WTC11 (cell line): ENCODE measurements at regions not wholly inside any gene's neighbourhood (a gene's known extent, or its start where the extent isn't known, plus 50 kb on each side); places are given as distances from the start of the nearest gene placed in this dataset.

Experiments used
- ATAC-seq: fragments of 200-7000 bp; cut with Tn5 transposase; 2 replicates; pipeline ENCODE4 v1.10.0; 2021; ENCODE audit warnings: mild to moderate bottlenecking, moderate library complexity
- CTCF ChIA-PET: fragments of 300-600 bp; sonication (Branson Sonifier 250); formaldehyde crosslinking; loops from one replicate; lab custom pipeline; 2021; ENCODE audit warnings: antibody characterized with exemption; lab: Charles Lee
- POLR2A ChIA-PET: fragments of 350-600 bp; sonication (Branson Sonifier 250); formaldehyde crosslinking; loops from one replicate; lab custom pipeline; 2021; ENCODE audit warnings: antibody characterized with exemption; lab: Charles Lee
- DNase-seq: peaks from one replicate; pipeline ENCODE4 v3.0.0; 2021; ENCODE audit warnings: low spot score
- H3K27ac Mint-ChIP-seq: 2 replicates; pipeline ENCODE4 v1.8.0; 2021; ENCODE audit warnings: mixed read lengths
- H3K27me3 Mint-ChIP-seq: 2 replicates; pipeline ENCODE4 v1.8.0; 2021; ENCODE audit warnings: low read depth, mild to moderate bottlenecking, moderate library complexity, mixed read lengths
- H3K36me3 Mint-ChIP-seq: 2 replicates; pipeline ENCODE4 v1.8.0; 2021; ENCODE audit warnings: mixed read lengths
- H3K4me1 Mint-ChIP-seq: 2 replicates; pipeline ENCODE4 v1.8.0; 2022; ENCODE audit warnings: mixed read lengths
- H3K4me3 Mint-ChIP-seq: 2 replicates; pipeline ENCODE4 v1.8.0; 2021; ENCODE audit warnings: mild to moderate bottlenecking, moderate library complexity, mixed read lengths
- H3K9me3 Mint-ChIP-seq: 2 replicates; pipeline ENCODE4 v1.8.0; 2021; ENCODE audit warnings: mixed read lengths
- AFF4 ChIP-seq: sonication (generic); formaldehyde crosslinking; IDR thresholded peaks from 2 replicates; pipeline ENCODE4 v1.8.1; 2023; ENCODE audit warnings: mild to moderate bottlenecking, missing genetic modification reagents, borderline replicate concordance
- ESRRA ChIP-seq: sonication (generic); formaldehyde crosslinking; IDR thresholded peaks from 2 replicates; pipeline ENCODE4 v1.8.1; 2022; ENCODE audit warnings: mild to moderate bottlenecking, missing genetic modification reagents, borderline replicate concordance
- GABPB1 ChIP-seq: sonication (generic); formaldehyde crosslinking; IDR thresholded peaks from 2 replicates; pipeline ENCODE4 v1.8.1; 2023; ENCODE audit warnings: mild to moderate bottlenecking, missing genetic modification reagents
- HMGA2 ChIP-seq: fragments of 250-450 bp; sonication (Bioruptor Pico); IDR thresholded peaks from 2 replicates; pipeline ENCODE4 v1.4.0; 2021; ENCODE audit warnings: mild to moderate bottlenecking, moderate library complexity
- TCF7 ChIP-seq: sonication (generic); formaldehyde crosslinking; IDR thresholded peaks from 2 replicates; pipeline ENCODE4 v1.8.0; 2022; ENCODE audit warnings: mild to moderate bottlenecking, low read depth, missing genetic modification reagents, moderate library complexity
- ZNF138 ChIP-seq: sonication (generic); formaldehyde crosslinking; conservative IDR thresholded peaks from 2 replicates; pipeline ENCODE4 v1.8.1; 2022; ENCODE audit warnings: mild to moderate bottlenecking, moderate library complexity, missing genetic modification reagents
- ZNF232 ChIP-seq: sonication (generic); formaldehyde crosslinking; IDR thresholded peaks from 2 replicates; pipeline ENCODE4 v1.8.0; 2022; ENCODE audit warnings: mild to moderate bottlenecking, missing genetic modification reagents
- ZNF416 ChIP-seq: fragments of 250-450 bp; sonication (Bioruptor Pico); IDR thresholded peaks from 2 replicates; pipeline ENCODE4 v1.9.0; 2021; ENCODE audit warnings: mild to moderate bottlenecking, inconsistent platforms
- ZNF532 ChIP-seq: fragments of 250-450 bp; sonication (Bioruptor Pico); IDR thresholded peaks from 2 replicates; pipeline ENCODE4 v1.9.0; 2021; ENCODE audit warnings: mild to moderate bottlenecking, borderline replicate concordance
- TF ChIP-seq, protein P1 (sequence below): sonication (generic); formaldehyde crosslinking; IDR thresholded peaks from 2 replicates; pipeline ENCODE4 v1.8.0; 2023; ENCODE audit warnings: missing genetic modification reagents, mild to moderate bottlenecking, borderline replicate concordance
- TF ChIP-seq, protein P2 (sequence below): sonication (generic); formaldehyde crosslinking; IDR thresholded peaks from 2 replicates; pipeline ENCODE4 v1.8.1; 2022; ENCODE audit warnings: low read depth, missing genetic modification reagents, borderline replicate concordance
- TF ChIP-seq, protein P3 (sequence below): sonication (generic); formaldehyde crosslinking; IDR thresholded peaks from 2 replicates; pipeline ENCODE4 v1.8.0; 2023; ENCODE audit warnings: mild to moderate bottlenecking, missing genetic modification reagents
- TF ChIP-seq, protein P4 (sequence below): sonication (generic); formaldehyde crosslinking; IDR thresholded peaks from 2 replicates; pipeline ENCODE4 v1.8.0; 2022; ENCODE audit warnings: missing genetic modification reagents
- TF ChIP-seq, protein P5 (sequence below): sonication (generic); formaldehyde crosslinking; IDR thresholded peaks from 2 replicates; pipeline ENCODE4 v1.8.1; 2023; ENCODE audit warnings: mild to moderate bottlenecking, missing genetic modification reagents
- TF ChIP-seq, protein P6 (sequence below): sonication (generic); formaldehyde crosslinking; IDR thresholded peaks from 2 replicates; pipeline ENCODE4 v1.8.0; 2022; ENCODE audit warnings: mild to moderate bottlenecking, missing genetic modification reagents

- ChIA-PET POLR2A (no interaction called here), CTCF (no interaction called here)
- ATAC-seq (no peak), DNase-seq (no peak)
- H3K4me1 Mint-ChIP-seq = no peaks in the 10 kb centered on the region
- H3K4me3 Mint-ChIP-seq = no peak overlapping the region
- no peaks in the 10 kb centered on the region for H3K27me3 Mint-ChIP-seq
- no peak overlapping the region for H3K27ac Mint-ChIP-seq
- peaks cover 3% of the 10 kb centered on the region; the same call in 1 of the 2 replicates for H3K36me3 Mint-ChIP-seq
- peaks cover 29% of the 10 kb centered on the region for H3K9me3 Mint-ChIP-seq
- TF ChIP-seq ZNF532 (no peak), ZNF232 (CRISPR knock-in tag) (no peak), ESRRA (CRISPR knock-in tag) (no peak), HMGA2 (no peak), TCF7 (CRISPR knock-in tag) (no peak), ZNF416 (CRISPR knock-in tag) (no peak), AFF4 (CRISPR knock-in tag) (no peak), GABPB1 (no peak), ZNF138 (no peak)
- TF ChIP-seq, protein P1, sequence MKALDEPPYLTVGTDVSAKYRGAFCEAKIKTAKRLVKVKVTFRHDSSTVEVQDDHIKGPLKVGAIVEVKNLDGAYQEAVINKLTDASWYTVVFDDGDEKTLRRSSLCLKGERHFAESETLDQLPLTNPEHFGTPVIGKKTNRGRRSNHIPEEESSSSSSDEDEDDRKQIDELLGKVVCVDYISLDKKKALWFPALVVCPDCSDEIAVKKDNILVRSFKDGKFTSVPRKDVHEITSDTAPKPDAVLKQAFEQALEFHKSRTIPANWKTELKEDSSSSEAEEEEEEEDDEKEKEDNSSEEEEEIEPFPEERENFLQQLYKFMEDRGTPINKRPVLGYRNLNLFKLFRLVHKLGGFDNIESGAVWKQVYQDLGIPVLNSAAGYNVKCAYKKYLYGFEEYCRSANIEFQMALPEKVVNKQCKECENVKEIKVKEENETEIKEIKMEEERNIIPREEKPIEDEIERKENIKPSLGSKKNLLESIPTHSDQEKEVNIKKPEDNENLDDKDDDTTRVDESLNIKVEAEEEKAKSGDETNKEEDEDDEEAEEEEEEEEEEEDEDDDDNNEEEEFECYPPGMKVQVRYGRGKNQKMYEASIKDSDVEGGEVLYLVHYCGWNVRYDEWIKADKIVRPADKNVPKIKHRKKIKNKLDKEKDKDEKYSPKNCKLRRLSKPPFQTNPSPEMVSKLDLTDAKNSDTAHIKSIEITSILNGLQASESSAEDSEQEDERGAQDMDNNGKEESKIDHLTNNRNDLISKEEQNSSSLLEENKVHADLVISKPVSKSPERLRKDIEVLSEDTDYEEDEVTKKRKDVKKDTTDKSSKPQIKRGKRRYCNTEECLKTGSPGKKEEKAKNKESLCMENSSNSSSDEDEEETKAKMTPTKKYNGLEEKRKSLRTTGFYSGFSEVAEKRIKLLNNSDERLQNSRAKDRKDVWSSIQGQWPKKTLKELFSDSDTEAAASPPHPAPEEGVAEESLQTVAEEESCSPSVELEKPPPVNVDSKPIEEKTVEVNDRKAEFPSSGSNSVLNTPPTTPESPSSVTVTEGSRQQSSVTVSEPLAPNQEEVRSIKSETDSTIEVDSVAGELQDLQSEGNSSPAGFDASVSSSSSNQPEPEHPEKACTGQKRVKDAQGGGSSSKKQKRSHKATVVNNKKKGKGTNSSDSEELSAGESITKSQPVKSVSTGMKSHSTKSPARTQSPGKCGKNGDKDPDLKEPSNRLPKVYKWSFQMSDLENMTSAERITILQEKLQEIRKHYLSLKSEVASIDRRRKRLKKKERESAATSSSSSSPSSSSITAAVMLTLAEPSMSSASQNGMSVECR = no peak
- TF ChIP-seq, protein P2, sequence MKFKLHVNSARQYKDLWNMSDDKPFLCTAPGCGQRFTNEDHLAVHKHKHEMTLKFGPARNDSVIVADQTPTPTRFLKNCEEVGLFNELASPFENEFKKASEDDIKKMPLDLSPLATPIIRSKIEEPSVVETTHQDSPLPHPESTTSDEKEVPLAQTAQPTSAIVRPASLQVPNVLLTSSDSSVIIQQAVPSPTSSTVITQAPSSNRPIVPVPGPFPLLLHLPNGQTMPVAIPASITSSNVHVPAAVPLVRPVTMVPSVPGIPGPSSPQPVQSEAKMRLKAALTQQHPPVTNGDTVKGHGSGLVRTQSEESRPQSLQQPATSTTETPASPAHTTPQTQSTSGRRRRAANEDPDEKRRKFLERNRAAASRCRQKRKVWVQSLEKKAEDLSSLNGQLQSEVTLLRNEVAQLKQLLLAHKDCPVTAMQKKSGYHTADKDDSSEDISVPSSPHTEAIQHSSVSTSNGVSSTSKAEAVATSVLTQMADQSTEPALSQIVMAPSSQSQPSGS = no peak
- TF ChIP-seq, protein P3, sequence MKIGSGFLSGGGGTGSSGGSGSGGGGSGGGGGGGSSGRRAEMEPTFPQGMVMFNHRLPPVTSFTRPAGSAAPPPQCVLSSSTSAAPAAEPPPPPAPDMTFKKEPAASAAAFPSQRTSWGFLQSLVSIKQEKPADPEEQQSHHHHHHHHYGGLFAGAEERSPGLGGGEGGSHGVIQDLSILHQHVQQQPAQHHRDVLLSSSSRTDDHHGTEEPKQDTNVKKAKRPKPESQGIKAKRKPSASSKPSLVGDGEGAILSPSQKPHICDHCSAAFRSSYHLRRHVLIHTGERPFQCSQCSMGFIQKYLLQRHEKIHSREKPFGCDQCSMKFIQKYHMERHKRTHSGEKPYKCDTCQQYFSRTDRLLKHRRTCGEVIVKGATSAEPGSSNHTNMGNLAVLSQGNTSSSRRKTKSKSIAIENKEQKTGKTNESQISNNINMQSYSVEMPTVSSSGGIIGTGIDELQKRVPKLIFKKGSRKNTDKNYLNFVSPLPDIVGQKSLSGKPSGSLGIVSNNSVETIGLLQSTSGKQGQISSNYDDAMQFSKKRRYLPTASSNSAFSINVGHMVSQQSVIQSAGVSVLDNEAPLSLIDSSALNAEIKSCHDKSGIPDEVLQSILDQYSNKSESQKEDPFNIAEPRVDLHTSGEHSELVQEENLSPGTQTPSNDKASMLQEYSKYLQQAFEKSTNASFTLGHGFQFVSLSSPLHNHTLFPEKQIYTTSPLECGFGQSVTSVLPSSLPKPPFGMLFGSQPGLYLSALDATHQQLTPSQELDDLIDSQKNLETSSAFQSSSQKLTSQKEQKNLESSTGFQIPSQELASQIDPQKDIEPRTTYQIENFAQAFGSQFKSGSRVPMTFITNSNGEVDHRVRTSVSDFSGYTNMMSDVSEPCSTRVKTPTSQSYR = no peak
- TF ChIP-seq, protein P4, sequence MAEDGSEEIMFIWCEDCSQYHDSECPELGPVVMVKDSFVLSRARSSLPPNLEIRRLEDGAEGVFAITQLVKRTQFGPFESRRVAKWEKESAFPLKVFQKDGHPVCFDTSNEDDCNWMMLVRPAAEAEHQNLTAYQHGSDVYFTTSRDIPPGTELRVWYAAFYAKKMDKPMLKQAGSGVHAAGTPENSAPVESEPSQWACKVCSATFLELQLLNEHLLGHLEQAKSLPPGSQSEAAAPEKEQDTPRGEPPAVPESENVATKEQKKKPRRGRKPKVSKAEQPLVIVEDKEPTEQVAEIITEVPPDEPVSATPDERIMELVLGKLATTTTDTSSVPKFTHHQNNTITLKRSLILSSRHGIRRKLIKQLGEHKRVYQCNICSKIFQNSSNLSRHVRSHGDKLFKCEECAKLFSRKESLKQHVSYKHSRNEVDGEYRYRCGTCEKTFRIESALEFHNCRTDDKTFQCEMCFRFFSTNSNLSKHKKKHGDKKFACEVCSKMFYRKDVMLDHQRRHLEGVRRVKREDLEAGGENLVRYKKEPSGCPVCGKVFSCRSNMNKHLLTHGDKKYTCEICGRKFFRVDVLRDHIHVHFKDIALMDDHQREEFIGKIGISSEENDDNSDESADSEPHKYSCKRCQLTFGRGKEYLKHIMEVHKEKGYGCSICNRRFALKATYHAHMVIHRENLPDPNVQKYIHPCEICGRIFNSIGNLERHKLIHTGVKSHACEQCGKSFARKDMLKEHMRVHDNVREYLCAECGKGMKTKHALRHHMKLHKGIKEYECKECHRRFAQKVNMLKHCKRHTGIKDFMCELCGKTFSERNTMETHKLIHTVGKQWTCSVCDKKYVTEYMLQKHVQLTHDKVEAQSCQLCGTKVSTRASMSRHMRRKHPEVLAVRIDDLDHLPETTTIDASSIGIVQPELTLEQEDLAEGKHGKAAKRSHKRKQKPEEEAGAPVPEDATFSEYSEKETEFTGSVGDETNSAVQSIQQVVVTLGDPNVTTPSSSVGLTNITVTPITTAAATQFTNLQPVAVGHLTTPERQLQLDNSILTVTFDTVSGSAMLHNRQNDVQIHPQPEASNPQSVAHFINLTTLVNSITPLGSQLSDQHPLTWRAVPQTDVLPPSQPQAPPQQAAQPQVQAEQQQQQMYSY = no peak
- TF ChIP-seq, protein P5, sequence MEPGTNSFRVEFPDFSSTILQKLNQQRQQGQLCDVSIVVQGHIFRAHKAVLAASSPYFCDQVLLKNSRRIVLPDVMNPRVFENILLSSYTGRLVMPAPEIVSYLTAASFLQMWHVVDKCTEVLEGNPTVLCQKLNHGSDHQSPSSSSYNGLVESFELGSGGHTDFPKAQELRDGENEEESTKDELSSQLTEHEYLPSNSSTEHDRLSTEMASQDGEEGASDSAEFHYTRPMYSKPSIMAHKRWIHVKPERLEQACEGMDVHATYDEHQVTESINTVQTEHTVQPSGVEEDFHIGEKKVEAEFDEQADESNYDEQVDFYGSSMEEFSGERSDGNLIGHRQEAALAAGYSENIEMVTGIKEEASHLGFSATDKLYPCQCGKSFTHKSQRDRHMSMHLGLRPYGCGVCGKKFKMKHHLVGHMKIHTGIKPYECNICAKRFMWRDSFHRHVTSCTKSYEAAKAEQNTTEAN = no peak
- TF ChIP-seq, protein P6, sequence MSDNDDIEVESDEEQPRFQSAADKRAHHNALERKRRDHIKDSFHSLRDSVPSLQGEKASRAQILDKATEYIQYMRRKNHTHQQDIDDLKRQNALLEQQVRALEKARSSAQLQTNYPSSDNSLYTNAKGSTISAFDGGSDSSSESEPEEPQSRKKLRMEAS (CRISPR knock-in tag) = no peak
These were observed 1239.4 kb downstream of the TECRL start for GRCh38 chr4:63169836-63170235.
